ENCODE measurements at regions not wholly inside any gene's neighbourhood (a gene's known extent, or its start where the extent isn't known, plus 50 kb on each side); places are given as distances from the start of the nearest gene placed in this dataset.

DNA sequence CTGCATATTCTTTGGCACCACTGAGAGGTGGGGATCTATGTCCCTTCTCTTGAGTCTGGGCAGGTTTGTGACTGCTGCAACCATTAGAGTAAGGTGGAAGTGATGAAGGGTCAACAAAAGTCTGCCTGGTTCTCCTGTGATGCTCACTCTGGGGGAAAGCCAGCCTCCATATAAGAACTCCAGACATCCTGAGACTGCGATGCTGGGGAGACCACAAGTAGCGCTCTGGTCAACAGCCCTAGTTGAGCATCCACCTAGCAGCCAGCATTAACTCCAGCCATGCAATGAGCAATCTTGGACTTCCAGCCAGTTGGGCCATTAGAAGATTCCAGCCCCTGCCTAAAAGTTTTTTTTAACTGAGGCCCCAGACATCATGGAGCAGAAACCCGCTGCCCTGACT lies 62.8 kb downstream of the SCN11A start:
- no peak overlapping the region for H3K27ac ChIP-seq (ENCODE audit: extremely low read length, insufficient read depth, low read length)
- H4K20me1 ChIP-seq (ENCODE audit: insufficient read depth, low read length) = no peaks in the 10 kb centered on the region
- no peak overlapping the region for H3K9ac ChIP-seq (ENCODE audit: insufficient read depth, low read depth, low read length)
- FAIRE-seq (no peak), DNase-seq (ENCODE audit: low spot score) (no peak), ATAC-seq (no peak)
- intact Hi-C loops (cut with micrococcal nuclease; ENCODE audit: unreplicated experiment) = no loop called here
- H3K9me3 ChIP-seq (ENCODE audit: low read length) = no peaks in the 10 kb centered on the region
- no TSS peak for BruUV-seq (replicated peaks)
- ChIA-PET CTCF (ENCODE audit: low intra/inter-chr PET ratio, low total read pairs) (no interaction called here), POLR2A (no interaction called here)
- no CpG with 5 or more reads among the region's 3 CpGs for WGBS (ENCODE audit: low lambda C conversion rate)
- no peak for TF ChIP-seq ZNF780A (CRISPR knock-in tag; IDR thresholded peaks at IDR 0.05)
- TF ChIP-seq ZFAT (CRISPR knock-in tag; conservative IDR thresholded peaks at IDR 0.05) = no peak
- no peak for TF ChIP-seq FLYWCH1 (CRISPR knock-in tag; IDR thresholded peaks at IDR 0.05)
- TF ChIP-seq, protein P1, sequence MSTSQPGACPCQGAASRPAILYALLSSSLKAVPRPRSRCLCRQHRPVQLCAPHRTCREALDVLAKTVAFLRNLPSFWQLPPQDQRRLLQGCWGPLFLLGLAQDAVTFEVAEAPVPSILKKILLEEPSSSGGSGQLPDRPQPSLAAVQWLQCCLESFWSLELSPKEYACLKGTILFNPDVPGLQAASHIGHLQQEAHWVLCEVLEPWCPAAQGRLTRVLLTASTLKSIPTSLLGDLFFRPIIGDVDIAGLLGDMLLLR (CRISPR knock-in tag; IDR thresholded peaks at IDR 0.05) = no peak
- TF ChIP-seq CBFB (CRISPR knock-in tag; IDR thresholded peaks at IDR 0.05) = no peak
- no peak for TF ChIP-seq MBNL3 (CRISPR knock-in tag; conservative IDR thresholded peaks at IDR 0.05)
- TF ChIP-seq, protein P2, sequence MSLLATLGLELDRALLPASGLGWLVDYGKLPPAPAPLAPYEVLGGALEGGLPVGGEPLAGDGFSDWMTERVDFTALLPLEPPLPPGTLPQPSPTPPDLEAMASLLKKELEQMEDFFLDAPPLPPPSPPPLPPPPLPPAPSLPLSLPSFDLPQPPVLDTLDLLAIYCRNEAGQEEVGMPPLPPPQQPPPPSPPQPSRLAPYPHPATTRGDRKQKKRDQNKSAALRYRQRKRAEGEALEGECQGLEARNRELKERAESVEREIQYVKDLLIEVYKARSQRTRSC (CRISPR knock-in tag; IDR thresholded peaks at IDR 0.05; ENCODE audit: low read depth) = no peak
- TF ChIP-seq CAMTA2 (CRISPR knock-in tag; IDR thresholded peaks at IDR 0.05; ENCODE audit: borderline replicate concordance) = no peak
- no peak for TF ChIP-seq SSRP1 (CRISPR knock-in tag; IDR thresholded peaks at IDR 0.05)
- TF ChIP-seq, protein P3, sequence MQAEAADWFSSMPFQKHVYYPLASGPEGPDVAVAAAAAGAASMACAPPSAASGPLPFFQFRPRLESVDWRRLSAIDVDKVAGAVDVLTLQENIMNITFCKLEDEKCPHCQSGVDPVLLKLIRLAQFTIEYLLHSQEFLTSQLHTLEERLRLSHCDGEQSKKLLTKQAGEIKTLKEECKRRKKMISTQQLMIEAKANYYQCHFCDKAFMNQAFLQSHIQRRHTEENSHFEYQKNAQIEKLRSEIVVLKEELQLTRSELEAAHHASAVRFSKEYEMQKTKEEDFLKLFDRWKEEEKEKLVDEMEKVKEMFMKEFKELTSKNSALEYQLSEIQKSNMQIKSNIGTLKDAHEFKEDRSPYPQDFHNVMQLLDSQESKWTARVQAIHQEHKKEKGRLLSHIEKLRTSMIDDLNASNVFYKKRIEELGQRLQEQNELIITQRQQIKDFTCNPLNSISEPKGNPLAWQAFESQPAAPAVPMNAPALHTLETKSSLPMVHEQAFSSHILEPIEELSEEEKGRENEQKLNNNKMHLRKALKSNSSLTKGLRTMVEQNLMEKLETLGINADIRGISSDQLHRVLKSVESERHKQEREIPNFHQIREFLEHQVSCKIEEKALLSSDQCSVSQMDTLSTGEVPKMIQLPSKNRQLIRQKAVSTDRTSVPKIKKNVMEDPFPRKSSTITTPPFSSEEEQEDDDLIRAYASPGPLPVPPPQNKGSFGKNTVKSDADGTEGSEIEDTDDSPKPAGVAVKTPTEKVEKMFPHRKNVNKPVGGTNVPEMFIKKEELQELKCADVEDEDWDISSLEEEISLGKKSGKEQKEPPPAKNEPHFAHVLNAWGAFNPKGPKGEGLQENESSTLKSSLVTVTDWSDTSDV (CRISPR knock-in tag; IDR thresholded peaks at IDR 0.05) = no peak
- no peak for TF ChIP-seq ARNT (IDR thresholded peaks at IDR 0.05)
- TF ChIP-seq, protein P4, sequence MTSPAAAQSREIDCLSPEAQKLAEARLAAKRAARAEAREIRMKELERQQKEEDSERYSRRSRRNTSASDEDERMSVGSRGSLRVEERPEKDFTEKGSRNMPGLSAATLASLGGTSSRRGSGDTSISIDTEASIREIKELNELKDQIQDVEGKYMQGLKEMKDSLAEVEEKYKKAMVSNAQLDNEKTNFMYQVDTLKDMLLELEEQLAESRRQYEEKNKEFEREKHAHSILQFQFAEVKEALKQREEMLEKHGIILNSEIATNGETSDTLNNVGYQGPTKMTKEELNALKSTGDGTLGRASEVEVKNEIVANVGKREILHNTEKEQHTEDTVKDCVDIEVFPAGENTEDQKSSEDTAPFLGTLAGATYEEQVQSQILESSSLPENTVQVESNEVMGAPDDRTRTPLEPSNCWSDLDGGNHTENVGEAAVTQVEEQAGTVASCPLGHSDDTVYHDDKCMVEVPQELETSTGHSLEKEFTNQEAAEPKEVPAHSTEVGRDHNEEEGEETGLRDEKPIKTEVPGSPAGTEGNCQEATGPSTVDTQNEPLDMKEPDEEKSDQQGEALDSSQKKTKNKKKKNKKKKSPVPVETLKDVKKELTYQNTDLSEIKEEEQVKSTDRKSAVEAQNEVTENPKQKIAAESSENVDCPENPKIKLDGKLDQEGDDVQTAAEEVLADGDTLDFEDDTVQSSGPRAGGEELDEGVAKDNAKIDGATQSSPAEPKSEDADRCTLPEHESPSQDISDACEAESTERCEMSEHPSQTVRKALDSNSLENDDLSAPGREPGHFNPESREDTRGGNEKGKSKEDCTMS (CRISPR knock-in tag; conservative IDR thresholded peaks at IDR 0.05) = no peak
- no peak for TF ChIP-seq ZNF235 (CRISPR knock-in tag; IDR thresholded peaks at IDR 0.05; ENCODE audit: borderline replicate concordance)
- TF ChIP-seq HDAC6 (IDR thresholded peaks at IDR 0.05; ENCODE audit: low read depth, low read length) = no peak
- TF ChIP-seq, protein P5, sequence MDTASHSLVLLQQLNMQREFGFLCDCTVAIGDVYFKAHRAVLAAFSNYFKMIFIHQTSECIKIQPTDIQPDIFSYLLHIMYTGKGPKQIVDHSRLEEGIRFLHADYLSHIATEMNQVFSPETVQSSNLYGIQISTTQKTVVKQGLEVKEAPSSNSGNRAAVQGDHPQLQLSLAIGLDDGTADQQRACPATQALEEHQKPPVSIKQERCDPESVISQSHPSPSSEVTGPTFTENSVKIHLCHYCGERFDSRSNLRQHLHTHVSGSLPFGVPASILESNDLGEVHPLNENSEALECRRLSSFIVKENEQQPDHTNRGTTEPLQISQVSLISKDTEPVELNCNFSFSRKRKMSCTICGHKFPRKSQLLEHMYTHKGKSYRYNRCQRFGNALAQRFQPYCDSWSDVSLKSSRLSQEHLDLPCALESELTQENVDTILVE (CRISPR knock-in tag; IDR thresholded peaks at IDR 0.05) = no peak
- no peak for TF ChIP-seq BRCA1 (CRISPR knock-in tag; IDR thresholded peaks at IDR 0.05)
- TF ChIP-seq, protein P6, sequence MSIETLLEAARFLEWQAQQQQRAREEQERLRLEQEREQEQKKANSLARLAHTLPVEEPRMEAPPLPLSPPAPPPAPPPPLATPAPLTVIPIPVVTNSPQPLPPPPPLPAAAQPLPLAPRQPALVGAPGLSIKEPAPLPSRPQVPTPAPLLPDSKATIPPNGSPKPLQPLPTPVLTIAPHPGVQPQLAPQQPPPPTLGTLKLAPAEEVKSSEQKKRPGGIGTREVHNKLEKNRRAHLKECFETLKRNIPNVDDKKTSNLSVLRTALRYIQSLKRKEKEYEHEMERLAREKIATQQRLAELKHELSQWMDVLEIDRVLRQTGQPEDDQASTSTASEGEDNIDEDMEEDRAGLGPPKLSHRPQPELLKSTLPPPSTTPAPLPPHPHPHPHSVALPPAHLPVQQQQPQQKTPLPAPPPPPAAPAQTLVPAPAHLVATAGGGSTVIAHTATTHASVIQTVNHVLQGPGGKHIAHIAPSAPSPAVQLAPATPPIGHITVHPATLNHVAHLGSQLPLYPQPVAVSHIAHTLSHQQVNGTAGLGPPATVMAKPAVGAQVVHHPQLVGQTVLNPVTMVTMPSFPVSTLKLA (IDR thresholded peaks at IDR 0.05) = no peak
- TF ChIP-seq RXRA (CRISPR knock-in tag; IDR thresholded peaks at IDR 0.05) = no peak
- no peak for TF ChIP-seq ZKSCAN1 (IDR thresholded peaks at IDR 0.05; ENCODE audit: low read length)
- no peaks in the 10 kb centered on the region for H3K79me2 ChIP-seq (ENCODE audit: insufficient read depth, low read length)
- no peak overlapping the region for H3K4me2 ChIP-seq (ENCODE audit: low read depth, low read length)
- H3K4me3 ChIP-seq (replicated peaks in 1 of 3; ENCODE audit: insufficient read depth in 1 of 3, low read depth in 2 of 3, low read length in 3 of 3) = no peak overlapping the region
- in situ Hi-C loops (cut with HindIII; ENCODE audit: extremely low pct_ligation_motif_present, low pct_unique_long_range_greater_than_20kb) = no loop called here
- H3K4me1 ChIP-seq (ENCODE audit: insufficient read depth, low read length) = no peaks in the 10 kb centered on the region
- peaks cover 0 to 35% of the 10 kb centered on the region in 2 experiments; a peak in 4 of 5 replicates for H3K27me3 ChIP-seq (ENCODE audit: control insufficient read depth in 1 of 2, insufficient read depth in 2 of 2, low read length in 2 of 2)
- H3K36me3 ChIP-seq (replicated peaks in 1 of 2; ENCODE audit: control insufficient read depth in 1 of 2, insufficient read depth in 2 of 2, low read length in 2 of 2) = no peaks in the 10 kb centered on the region
- no peak overlapping the region for H2AFZ ChIP-seq (ENCODE audit: low read length)
